ENCODE measurements at regions not wholly inside any gene's neighbourhood (a gene's known extent, or its start where the extent isn't known, plus 50 kb on each side); places are given as distances from the start of the nearest gene placed in this dataset.

DNA sequence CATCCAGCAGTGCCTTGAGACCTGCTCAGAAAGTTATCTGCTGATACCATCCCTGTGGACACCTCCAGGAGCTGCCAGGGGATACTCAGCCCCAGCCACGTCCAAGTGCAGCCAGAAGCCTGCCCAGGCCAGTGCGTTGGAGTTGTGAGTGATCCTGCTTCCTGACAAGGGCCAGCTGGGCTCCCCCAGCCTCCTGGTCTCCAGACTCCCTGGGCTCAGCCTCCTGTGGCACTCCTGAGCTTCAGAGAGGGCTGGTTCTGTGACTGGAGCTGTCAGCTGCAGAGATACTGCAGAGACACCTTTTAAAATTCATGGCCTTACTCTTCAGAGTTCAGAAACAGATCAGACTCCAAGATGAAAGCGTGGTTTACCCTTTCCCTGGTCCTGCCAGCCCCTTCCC lies 515.9 kb downstream of the CD83 start:
- no peak for TF ChIP-seq CTCF (IDR thresholded peaks at IDR 0.05; ENCODE audit: poor library complexity)
- TF ChIP-seq EZH2phosphoT487 (IDR thresholded peaks at IDR 0.05; ENCODE audit: low read depth, severe bottlenecking, unreplicated experiment), result no peak
